GM21529 (cell line): ENCODE measurements at regions not wholly inside any gene's neighbourhood (a gene's known extent, or its start where the extent isn't known, plus 50 kb on each side); places are given as distances from the start of the nearest gene placed in this dataset.

Source experiments
- ATAC-seq: cut with Tn5 transposase; IDR thresholded peaks from one replicate; pipeline ENCODE4 v1.9.1; 2021; ENCODE audit not compliant: unreplicated experiment

- no peak for ATAC-seq
Measured at GRCh38 chr6:113427617-113428016, 429.5 kb upstream of the MARCKS start.

- ATAC-seq = no peak
Measured at GRCh38 chr6:113428702-113429101, 428.4 kb upstream of the MARCKS start.

- ATAC-seq = no peak
Measured at GRCh38 chr6:113432521-113433334, 424.4 kb upstream of the MARCKS start.

DNA sequence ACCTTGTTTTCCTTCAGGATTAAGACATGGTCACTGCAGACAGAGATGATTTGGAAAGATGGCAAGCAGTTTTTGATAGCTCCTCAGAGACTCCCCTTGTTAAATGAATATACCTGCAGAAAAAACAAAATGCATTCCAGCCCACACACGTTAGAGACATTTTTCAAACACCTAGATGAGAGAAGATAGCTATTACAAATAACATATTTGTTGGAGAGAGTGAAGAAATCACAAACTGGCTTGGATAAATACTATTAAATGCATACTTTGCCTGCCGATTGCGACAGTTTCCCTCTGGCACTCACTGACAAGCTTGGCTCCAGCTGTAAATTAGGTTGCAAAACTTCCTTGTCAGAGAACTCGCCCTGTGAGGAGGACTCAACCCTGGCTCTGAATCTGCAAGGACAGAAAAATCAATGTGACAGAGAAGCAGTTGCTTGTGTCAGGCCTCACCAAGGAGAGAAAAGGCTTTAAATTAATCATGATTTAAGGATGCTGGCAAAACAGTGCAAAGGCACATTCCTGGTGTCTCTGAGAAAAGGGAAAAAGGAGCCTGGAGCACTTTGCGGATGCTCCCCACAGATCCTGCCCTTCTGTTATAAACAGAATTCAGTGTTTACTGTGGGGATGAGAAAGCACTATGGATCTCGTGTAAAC is 423.7 kb upstream of the MARCKS start:
- ATAC-seq = no peak

- no peak for ATAC-seq
Measured at GRCh38 chr6:113434641-113435040, 422.5 kb upstream of the MARCKS start.

GRCh38 chr6:113437566-113437965 is 419.6 kb upstream of the MARCKS start:
- ATAC-seq = no peak

DNA sequence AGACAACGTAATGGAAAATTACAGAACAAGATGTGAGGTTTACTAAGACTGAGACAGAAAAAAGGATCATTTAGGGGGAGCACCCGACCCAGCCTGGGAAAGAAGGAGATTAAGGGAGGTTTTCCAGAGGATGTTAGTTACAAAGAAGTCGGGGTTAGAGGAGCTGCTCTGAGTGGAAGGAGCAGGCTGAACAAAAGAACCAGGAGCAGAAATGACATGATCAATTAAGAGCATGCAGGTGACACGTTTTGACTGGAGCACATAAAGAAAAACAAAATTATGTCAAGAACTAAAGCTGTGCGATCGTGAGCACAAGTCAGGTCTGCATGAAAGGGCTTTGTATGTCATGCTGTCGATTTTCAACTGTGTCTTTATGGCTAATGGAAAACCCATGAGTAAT is 417.3 kb upstream of the MARCKS start:
- no peak for ATAC-seq

DNA sequence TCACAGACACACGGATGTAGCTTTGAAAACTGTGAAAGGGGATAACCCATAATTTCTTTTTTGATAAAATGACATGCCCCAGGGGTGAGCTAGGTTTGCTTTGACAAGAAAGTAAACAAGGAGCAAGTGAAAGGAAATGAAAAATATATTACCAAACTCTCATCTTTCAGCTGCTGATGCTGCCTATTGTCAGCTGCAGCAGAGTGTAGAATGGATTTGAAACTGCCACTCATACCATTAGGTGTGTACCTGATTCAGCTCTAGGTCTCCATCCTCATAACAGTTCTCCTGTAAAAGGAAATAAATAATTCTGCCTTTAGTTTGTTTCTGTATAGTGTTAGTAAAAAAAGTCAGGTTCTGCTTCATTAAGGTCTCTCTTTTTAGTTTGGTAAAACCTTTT is 415.1 kb upstream of the MARCKS start:
- ATAC-seq = no peak

DNA sequence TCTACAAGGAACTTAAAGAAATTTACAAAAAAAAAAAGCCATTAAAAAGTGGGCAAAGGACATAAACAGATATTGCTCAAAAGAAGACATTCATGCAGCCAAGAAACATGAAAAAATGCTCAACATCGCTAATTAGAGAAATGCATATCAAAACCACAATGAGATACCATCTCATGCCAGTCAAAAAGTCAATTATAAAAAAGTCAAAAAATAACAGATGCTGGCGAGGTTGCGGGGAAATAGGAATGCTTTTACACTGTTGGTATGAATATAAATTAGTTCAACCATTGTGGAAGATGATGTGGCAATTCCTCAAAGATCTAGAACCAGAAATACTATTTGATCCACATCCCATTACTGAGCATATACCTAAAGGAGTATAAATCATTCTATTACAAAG is 411.9 kb upstream of the MARCKS start:
- no peak for ATAC-seq

- ATAC-seq = no peak
Measured at GRCh38 chr6:113447088-113447831, 409.9 kb upstream of the MARCKS start.

DNA sequence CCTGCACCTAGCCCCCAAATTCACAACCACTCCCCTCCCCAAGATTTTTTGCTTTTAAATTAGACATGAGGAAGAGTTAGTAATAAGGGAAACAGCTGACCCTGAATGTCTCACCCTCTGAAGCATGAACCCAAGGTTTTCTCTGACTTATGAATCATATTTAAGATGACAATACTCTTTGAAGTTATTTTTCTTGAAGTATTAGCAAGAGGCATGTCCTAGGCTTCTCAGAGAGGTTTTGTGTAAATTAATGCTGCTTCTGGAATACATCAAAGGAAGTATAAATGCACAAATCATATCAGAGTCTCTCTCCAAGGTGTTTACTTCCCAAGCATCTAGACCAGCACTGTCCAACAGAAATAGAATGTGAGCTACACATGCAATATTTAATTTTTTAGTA is 408.1 kb upstream of the MARCKS start:
- ATAC-seq = no peak

GRCh38 chr6:113450061-113450465 is 407.1 kb upstream of the MARCKS start:
- ATAC-seq = no peak

GRCh38 chr6:113451049-113451448 is 406.1 kb upstream of the MARCKS start:
- no peak for ATAC-seq

DNA sequence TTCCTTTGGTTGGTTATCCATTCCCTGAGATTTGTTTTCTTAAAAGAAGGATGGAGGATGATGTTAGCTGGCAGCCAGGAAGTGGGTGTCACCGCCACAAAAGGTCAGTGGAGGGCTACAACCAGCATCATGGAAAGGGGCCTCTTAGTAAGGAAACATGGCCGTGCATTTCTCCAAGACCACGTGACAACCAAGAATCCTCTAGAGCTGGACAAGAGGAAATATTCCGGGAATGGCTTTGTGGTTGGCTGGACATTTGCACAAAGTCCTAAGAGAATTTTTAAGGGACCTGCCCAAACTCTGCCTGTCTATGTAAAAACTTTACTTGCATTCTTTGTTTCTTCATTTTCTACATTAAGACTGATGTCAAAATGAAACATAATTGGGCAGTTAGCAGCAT is 399.9 kb upstream of the MARCKS start:
- ATAC-seq = no peak

DNA sequence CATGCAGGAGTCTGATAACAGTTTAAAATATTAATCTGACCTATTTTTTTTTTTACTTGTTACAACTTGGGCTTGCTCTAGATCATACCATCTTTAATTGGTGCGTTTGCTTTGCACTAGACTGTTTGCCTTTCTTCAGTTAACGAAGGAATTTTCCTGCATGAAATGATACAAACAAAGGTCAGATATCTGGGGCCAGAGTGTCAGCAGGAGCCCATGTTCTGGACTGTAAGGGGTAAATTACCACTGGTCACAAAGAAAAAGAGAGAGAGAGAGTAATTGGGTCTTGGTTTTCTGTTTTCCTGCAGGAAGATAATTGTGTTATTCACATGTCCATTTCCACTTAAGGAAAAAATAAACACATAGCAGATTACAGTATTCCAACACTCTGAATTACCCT is 399.4 kb upstream of the MARCKS start:
- ATAC-seq = no peak

- ATAC-seq = no peak
Measured at GRCh38 chr6:113458368-113459010, 398.7 kb upstream of the MARCKS start.

GRCh38 chr6:113461153-113461932 is 395.8 kb upstream of the MARCKS start:
- no peak for ATAC-seq

GRCh38 chr6:113464536-113464935 is 392.6 kb upstream of the MARCKS start:
- no peak for ATAC-seq

GRCh38 chr6:113464960-113465359 is 392.2 kb upstream of the MARCKS start:
- ATAC-seq = no peak

DNA sequence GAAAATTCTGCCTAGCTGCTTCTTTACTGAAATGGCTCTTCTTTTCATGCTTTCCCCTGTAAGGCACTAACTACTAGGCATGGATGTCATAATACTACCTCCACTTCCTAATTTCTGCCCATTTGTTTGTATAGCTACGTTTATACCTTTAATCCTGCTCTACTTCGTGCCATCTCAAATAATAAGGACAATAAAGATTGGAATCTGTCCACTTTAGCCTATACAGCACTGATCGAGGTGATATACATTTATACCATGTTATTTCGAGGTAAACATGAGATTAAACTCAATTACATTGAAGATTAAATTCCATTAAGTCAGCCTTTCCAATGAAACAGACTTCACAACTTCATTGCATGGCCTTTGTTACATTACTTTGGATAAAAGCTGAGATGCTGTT is 390.6 kb upstream of the MARCKS start:
- no peak for ATAC-seq

GRCh38 chr6:113475392-113475791 is 381.8 kb upstream of the MARCKS start:
- ATAC-seq = no peak
